SK-N-SH (cell line): ENCODE measurements at regions not wholly inside any gene's neighbourhood (a gene's known extent, or its start where the extent isn't known, plus 50 kb on each side); places are given as distances from the start of the nearest gene placed in this dataset.

ENCODE experiments used
- CTCF ChIA-PET: fragments of 300-600, 350-600 bp; formaldehyde crosslinking; extraction: SDS; loops from one replicate; lab custom pipeline; 2021; lab: Yijun Ruan, JAX
- POLR2A ChIA-PET: fragments of 350-600 bp; sonication (Branson Sonifier 250); formaldehyde crosslinking; extraction: SDS; loops from one replicate; lab custom pipeline; 2020; ENCODE audit warnings: antibody characterized with exemption, inconsistent platforms; lab: Yijun Ruan, JAX
- DNase-seq: peaks from one replicate; pipeline ENCODE4 v3.0.0; 2012
- H2AFZ ChIP-seq: fragments of 200-600 bp; sonication (generic); 2 replicates; pipeline ENCODE4 v1.8.1; 2016; ENCODE audit warnings: antibody characterized with exemption, mild to moderate bottlenecking, low read depth
- H3F3A ChIP-seq: fragments of 200-600 bp; sonication (generic); replicated peaks from 2 replicates; pipeline ENCODE3; 2016; ENCODE audit warnings: antibody characterized with exemption, mild to moderate bottlenecking; ENCODE audit not compliant: insufficient read depth
- H3K27ac ChIP-seq, 2 experiments: fragments of 200-500 bp in 1 of 2; fragments of 200-600 bp in 1 of 2; sonication (Bioruptor generic) in 1 of 2; sonication (generic), shearing (Covaris generic) in 1 of 2; 2 replicates each; pipeline versions ENCODE4 v1.5.1 to v1.6.1; 2014 to 2016; ENCODE audit warnings: low read depth in 2 of 2, inconsistent platforms in 1 of 2, low read length in 1 of 2, mild to moderate bottlenecking in 1 of 2, mixed read lengths in 1 of 2
- H3K27me3 ChIP-seq: fragments of 200-600 bp; sonication (generic), shearing (Covaris generic); 2 replicates; pipeline ENCODE4 v1.6.1; 2016; ENCODE audit warnings: mixed run types; ENCODE audit not compliant: insufficient read depth
- H3K36me3 ChIP-seq, 2 experiments: fragments of 200-500 bp in 1 of 2; fragments of 200-600 bp in 1 of 2; sonication (Bioruptor generic) in 1 of 2; sonication (generic) in 1 of 2; replicated peaks in 1 of 2; 2 replicates each; pipeline versions ENCODE3 to v1.5.1; 2014 to 2016; ENCODE audit warnings: low read length in 1 of 2, mild to moderate bottlenecking in 1 of 2; ENCODE audit not compliant: insufficient read depth in 2 of 2, control insufficient read depth in 1 of 2
- H3K4me1 ChIP-seq, 2 experiments: fragments of 200-500 bp in 1 of 2; fragments of 200-600 bp in 1 of 2; sonication (Bioruptor generic) in 1 of 2; sonication (generic), shearing (Covaris generic) in 1 of 2; 2 replicates each; pipeline versions ENCODE4 v1.5.1 to v1.6.1; 2014 to 2016; ENCODE audit warnings: low read depth in 1 of 2, low read length in 1 of 2, mixed run types in 1 of 2; ENCODE audit not compliant: insufficient read depth in 2 of 2, control insufficient read depth in 1 of 2
- H3K4me2 ChIP-seq: fragments of 200-600 bp; sonication (generic), shearing (Covaris generic); 2 replicates; pipeline ENCODE4 v1.6.1; 2017; ENCODE audit warnings: mixed run types
- H3K4me3 ChIP-seq, 2 experiments: fragments of 200-500 bp in 1 of 2; fragments of 200-600 bp in 1 of 2; sonication (Bioruptor generic) in 1 of 2; sonication (generic), shearing (Covaris generic) in 1 of 2; 2 replicates each; pipeline versions ENCODE4 v1.5.1 to v1.8.1; 2014 to 2016; ENCODE audit warnings: low read depth in 2 of 2, inconsistent platforms in 1 of 2, low read length in 1 of 2, mild to moderate bottlenecking in 1 of 2, mixed read lengths in 1 of 2, moderate library complexity in 1 of 2
- H3K79me2 ChIP-seq: fragments of 200-600 bp; sonication (generic); 2 replicates; pipeline ENCODE4 v1.8.1; 2017; ENCODE audit warnings: mild to moderate bottlenecking; ENCODE audit not compliant: insufficient read depth
- H3K9ac ChIP-seq: fragments of 200-600 bp; sonication (generic); 2 replicates; pipeline ENCODE4 v1.6.1; 2017; ENCODE audit warnings: mixed run types
- H3K9me2 ChIP-seq: fragments of 200-600 bp; sonication (generic); 2 replicates; pipeline ENCODE4 v1.6.1; 2017; ENCODE audit warnings: mixed run types
- H3K9me3 ChIP-seq: fragments of 200-600 bp; sonication (generic); 2 replicates; pipeline ENCODE4 v1.6.1; 2017; ENCODE audit warnings: mixed run types, mild to moderate bottlenecking, moderate library complexity
- H4K20me1 ChIP-seq: fragments of 200-600 bp; sonication (generic); 2 replicates; pipeline ENCODE4 v1.6.1; 2017; ENCODE audit warnings: mild to moderate bottlenecking, mixed run types; ENCODE audit not compliant: insufficient read depth
- ELF1 ChIP-seq: IDR thresholded peaks from 2 replicates; pipeline ENCODE4 v1.4.0; 2012
- EP300 ChIP-seq, 2 experiments: IDR thresholded peaks; 2 replicates each; pipeline versions ENCODE4 v1.4.0 to v1.6.1; 2012; ENCODE audit warnings: borderline replicate concordance in 1 of 2, low read depth in 1 of 2, low read length in 1 of 2
- EZH2phosphoT487 ChIP-seq: fragments of 200-600 bp; sonication (generic); IDR thresholded peaks from 2 replicates; pipeline ENCODE4 v1.6.1; 2017; ENCODE audit warnings: low read depth, mixed run types, mild to moderate bottlenecking, antibody characterized with exemption, moderate library complexity, borderline replicate concordance
- FOXJ3 ChIP-seq: sonication (generic); formaldehyde crosslinking; IDR thresholded peaks from 2 replicates; pipeline ENCODE4 v1.5.1; 2020; ENCODE audit warnings: mild to moderate bottlenecking, missing genetic modification reagents
- GABPA ChIP-seq: IDR thresholded peaks from 2 replicates; pipeline ENCODE4 v1.4.0; 2012; ENCODE audit warnings: low read depth, mild to moderate bottlenecking
- MAX ChIP-seq: IDR thresholded peaks from 2 replicates; pipeline ENCODE4 v1.4.0; 2012; ENCODE audit warnings: low read depth
- MEF2A ChIP-seq: IDR thresholded peaks from 2 replicates; pipeline ENCODE4 v1.4.0; 2012; ENCODE audit warnings: low read depth, borderline replicate concordance
- MXI1 ChIP-seq: IDR thresholded peaks from 2 replicates; pipeline ENCODE4 v1.6.1; 2012; ENCODE audit warnings: mild to moderate bottlenecking, low read depth, low read length, improper control_type of control experiment
- NFIC ChIP-seq: IDR thresholded peaks from 2 replicates; pipeline ENCODE4 v1.4.0; 2012; ENCODE audit warnings: borderline replicate concordance
- NRF1 ChIP-seq: IDR thresholded peaks from 2 replicates; pipeline ENCODE4 v1.6.1; 2012; ENCODE audit warnings: low read depth, mild to moderate bottlenecking, low read length
- PBX3 ChIP-seq: IDR thresholded peaks from 2 replicates; pipeline ENCODE4; 2012
- RAD21 ChIP-seq: IDR thresholded peaks from 2 replicates; pipeline ENCODE4 v1.6.1; 2012; ENCODE audit warnings: mild to moderate bottlenecking, low read length
- TEAD4 ChIP-seq: IDR thresholded peaks from 2 replicates; pipeline ENCODE4 v1.4.0; 2012; ENCODE audit warnings: mild to moderate bottlenecking, borderline replicate concordance; ENCODE audit not compliant: insufficient read depth
- YY1 ChIP-seq: IDR thresholded peaks from 2 replicates; pipeline ENCODE4 v1.4.0; 2012; ENCODE audit warnings: low read depth, mild to moderate bottlenecking
- WGBS: methylation state at CpG from one replicate; pipeline ENCODE4 v1.1.6; 2017; ENCODE audit warnings: low lambda C conversion rate; 5-methylcytosine and 5-hydroxymethylcytosine counted together
- TF ChIP-seq, protein P1 (sequence below): IDR thresholded peaks from 2 replicates; pipeline ENCODE4 v1.4.0; 2012; ENCODE audit warnings: low read depth, borderline replicate concordance
- TF ChIP-seq, protein P2 (sequence below): fragments of 150-350 bp; IDR thresholded peaks from 2 replicates; pipeline ENCODE4 v1.6.1; 2017; ENCODE audit warnings: antibody characterized with exemption, low read length, low read depth, borderline replicate concordance
- TF ChIP-seq, protein P3 (sequence below): fragments of 150-350 bp; IDR thresholded peaks from 2 replicates; pipeline ENCODE4 v1.6.1; 2016; ENCODE audit warnings: mild to moderate bottlenecking, low read depth, low read length

- H3K27me3 ChIP-seq, result no peaks in the 10 kb centered on the region
- H3K4me2 ChIP-seq, result no peak overlapping the region
- H3K27ac ChIP-seq, result no peak overlapping the region
- CTCF ChIA-PET, result no interaction called here
- H3K9me3 ChIP-seq, result no peaks in the 10 kb centered on the region
- peaks cover 11 to 49% of the 10 kb centered on the region in 2 experiments for H3K4me1 ChIP-seq
- POLR2A ChIA-PET, result no interaction called here
- no peaks in the 10 kb centered on the region for H3K36me3 ChIP-seq
- H3K9ac ChIP-seq, result no peak overlapping the region
- H3K4me3 ChIP-seq, result no peak overlapping the region
- H4K20me1 ChIP-seq, result no peaks in the 10 kb centered on the region
- no peak for DNase-seq
- H3K79me2 ChIP-seq, result no peaks in the 10 kb centered on the region
- TF ChIP-seq RAD21 (no peak), EP300 (IDR thresholded peaks at IDR 0.05; ENCODE audit: borderline replicate concordance in 1 of 2, low read depth in 1 of 2, low read length in 1 of 2) (no peak), NFIC (no peak), GABPA (no peak), FOXJ3 (CRISPR knock-in tag) (no peak), MXI1 (no peak), YY1 (no peak), ELF1 (no peak), MAX (no peak), EZH2phosphoT487 (no peak), NRF1 (no peak), PBX3 (no peak), TEAD4 (no peak), MEF2A (no peak)
- TF ChIP-seq, protein P1, sequence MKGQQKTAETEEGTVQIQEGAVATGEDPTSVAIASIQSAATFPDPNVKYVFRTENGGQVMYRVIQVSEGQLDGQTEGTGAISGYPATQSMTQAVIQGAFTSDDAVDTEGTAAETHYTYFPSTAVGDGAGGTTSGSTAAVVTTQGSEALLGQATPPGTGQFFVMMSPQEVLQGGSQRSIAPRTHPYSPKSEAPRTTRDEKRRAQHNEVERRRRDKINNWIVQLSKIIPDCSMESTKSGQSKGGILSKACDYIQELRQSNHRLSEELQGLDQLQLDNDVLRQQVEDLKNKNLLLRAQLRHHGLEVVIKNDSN, result no peak
- TF ChIP-seq, protein P2, sequence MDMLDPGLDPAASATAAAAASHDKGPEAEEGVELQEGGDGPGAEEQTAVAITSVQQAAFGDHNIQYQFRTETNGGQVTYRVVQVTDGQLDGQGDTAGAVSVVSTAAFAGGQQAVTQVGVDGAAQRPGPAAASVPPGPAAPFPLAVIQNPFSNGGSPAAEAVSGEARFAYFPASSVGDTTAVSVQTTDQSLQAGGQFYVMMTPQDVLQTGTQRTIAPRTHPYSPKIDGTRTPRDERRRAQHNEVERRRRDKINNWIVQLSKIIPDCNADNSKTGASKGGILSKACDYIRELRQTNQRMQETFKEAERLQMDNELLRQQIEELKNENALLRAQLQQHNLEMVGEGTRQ, result no peak
- TF ChIP-seq, protein P3, sequence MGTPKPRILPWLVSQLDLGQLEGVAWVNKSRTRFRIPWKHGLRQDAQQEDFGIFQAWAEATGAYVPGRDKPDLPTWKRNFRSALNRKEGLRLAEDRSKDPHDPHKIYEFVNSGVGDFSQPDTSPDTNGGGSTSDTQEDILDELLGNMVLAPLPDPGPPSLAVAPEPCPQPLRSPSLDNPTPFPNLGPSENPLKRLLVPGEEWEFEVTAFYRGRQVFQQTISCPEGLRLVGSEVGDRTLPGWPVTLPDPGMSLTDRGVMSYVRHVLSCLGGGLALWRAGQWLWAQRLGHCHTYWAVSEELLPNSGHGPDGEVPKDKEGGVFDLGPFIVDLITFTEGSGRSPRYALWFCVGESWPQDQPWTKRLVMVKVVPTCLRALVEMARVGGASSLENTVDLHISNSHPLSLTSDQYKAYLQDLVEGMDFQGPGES, result no peak
- no peaks in the 10 kb centered on the region for H3K9me2 ChIP-seq
- 93% methylated on average over 18 of the region's 18 CpGs for WGBS
- peaks cover 17% of the 10 kb centered on the region for H3F3A ChIP-seq
- no peak overlapping the region for H2AFZ ChIP-seq
Measured at GRCh38 chr2:45280794-45281193, 271.5 kb upstream of the SIX2 start.
